Neural cell (in vitro differentiated cells): ENCODE measurements at regions not wholly inside any gene's neighbourhood (a gene's known extent, or its start where the extent isn't known, plus 50 kb on each side); places are given as distances from the start of the nearest gene placed in this dataset.

Source experiments
- H2AFZ ChIP-seq: fragments of 200-600, 300-800 bp; sonication (generic), shearing (Covaris generic); 2 replicates; pipeline ENCODE4 v1.6.0; 2014; ENCODE audit warnings: low read depth, mild to moderate bottlenecking, antibody characterized with exemption, low read length, moderate library complexity
- H3F3A ChIP-seq: fragments of 200-600 bp; shearing (Covaris generic); 2 replicates; pipeline ENCODE4 v1.6.1; 2016; ENCODE audit warnings: mild to moderate bottlenecking, moderate library complexity, mixed read lengths, antibody characterized with exemption, low read length; ENCODE audit not compliant: insufficient read depth, poor library complexity, severe bottlenecking
- H3K27ac ChIP-seq: fragments of 200-600, 300-800 bp; sonication (generic), shearing (Covaris generic); 2 replicates; pipeline ENCODE4 v1.5.1; 2014; ENCODE audit warnings: mild to moderate bottlenecking, low read length, moderate library complexity
- H3K27me3 ChIP-seq: fragments of 300-800, 200-600 bp; sonication (generic), shearing (Covaris generic); 2 replicates; pipeline ENCODE4 v1.6.0; 2014; ENCODE audit warnings: mild to moderate bottlenecking, low read depth, low read length, moderate library complexity; ENCODE audit not compliant: insufficient read depth
- H3K36me3 ChIP-seq: fragments of 300-800, 200-600 bp; sonication (generic), shearing (Covaris generic); 2 replicates; pipeline ENCODE4 v1.5.1; 2014; ENCODE audit warnings: mild to moderate bottlenecking, antibody characterized with exemption, low read length, moderate library complexity; ENCODE audit not compliant: insufficient read depth
- H3K4me2 ChIP-seq: fragments of 300-800, 200-600 bp; sonication (generic), shearing (Covaris generic); 2 replicates; pipeline ENCODE4 v1.6.0; 2014; ENCODE audit warnings: mild to moderate bottlenecking, low read length
- H3K4me3 ChIP-seq: fragments of 300-800, 200-600 bp; sonication (generic), shearing (Covaris generic); 2 replicates; pipeline ENCODE4 v1.5.1; 2014; ENCODE audit warnings: mild to moderate bottlenecking, low read length, moderate library complexity
- H3K79me2 ChIP-seq: fragments of 200-600 bp; shearing (Covaris generic); replicated peaks from 2 replicates; pipeline ENCODE4 v1.6.0; 2014; ENCODE audit warnings: mild to moderate bottlenecking, low read length, moderate library complexity; ENCODE audit not compliant: insufficient read depth
- H3K9ac ChIP-seq: fragments of 300-800, 200-600 bp; sonication (generic), shearing (Covaris generic); 2 replicates; pipeline ENCODE4 v1.6.1; 2016; ENCODE audit warnings: mild to moderate bottlenecking, low read length, mixed read lengths
- H3K9me2 ChIP-seq: fragments of 200-600 bp; shearing (Covaris generic); 2 replicates; pipeline ENCODE4 v1.6.1; 2016; ENCODE audit warnings: mild to moderate bottlenecking, low read length, mixed read lengths; ENCODE audit not compliant: insufficient read depth
- H3K9me3 ChIP-seq: fragments of 200-600, 300-800 bp; sonication (generic), shearing (Covaris generic); 2 replicates; pipeline ENCODE4 v1.6.1; 2016; ENCODE audit warnings: mild to moderate bottlenecking, mixed run types, low read length, moderate library complexity, mixed read lengths
- H4K20me1 ChIP-seq: fragments of 200-600 bp; shearing (Covaris generic); 2 replicates; pipeline ENCODE4 v1.6.1; 2016; ENCODE audit warnings: mild to moderate bottlenecking, mixed run types; ENCODE audit not compliant: insufficient read depth
- CTCF ChIP-seq: fragments of 450-650 bp; IDR thresholded peaks from 2 replicates; pipeline ENCODE4 v1.5.1; 2014; ENCODE audit warnings: antibody characterized with exemption, mild to moderate bottlenecking, moderate library complexity; ENCODE audit not compliant: poor library complexity, severe bottlenecking
- EP300 ChIP-seq: fragments of 450-650 bp; conservative IDR thresholded peaks from 2 replicates; pipeline ENCODE4 v1.6.1; 2014; ENCODE audit warnings: antibody characterized with exemption, mild to moderate bottlenecking, moderate library complexity; ENCODE audit not compliant: poor library complexity, severe bottlenecking
- EZH2 ChIP-seq: fragments of 200-600, 300-800 bp; shearing (Covaris generic), sonication (generic); IDR thresholded peaks from 2 replicates; pipeline ENCODE4 v1.6.1; 2014; ENCODE audit warnings: antibody characterized with exemption, low read length, borderline replicate concordance, mild to moderate bottlenecking; ENCODE audit not compliant: insufficient read depth, poor library complexity, severe bottlenecking
- MXI1 ChIP-seq: fragments of 450-650 bp; conservative IDR thresholded peaks from 2 replicates; pipeline ENCODE4 v1.6.1; 2014; ENCODE audit warnings: antibody characterized with exemption, mild to moderate bottlenecking; ENCODE audit not compliant: poor library complexity, severe bottlenecking
- POLR2AphosphoS5 ChIP-seq: IDR thresholded peaks from 2 replicates; pipeline ENCODE4 v1.6.1; 2012
- RAD21 ChIP-seq: fragments of 450-650 bp; conservative IDR thresholded peaks from 2 replicates; pipeline ENCODE4 v1.6.1; 2014; ENCODE audit warnings: antibody characterized with exemption, mild to moderate bottlenecking, moderate library complexity
- REST ChIP-seq: IDR thresholded peaks from 2 replicates; pipeline ENCODE4 v1.6.1; 2012; ENCODE audit warnings: borderline replicate concordance
- SMC3 ChIP-seq: fragments of 450-650 bp; conservative IDR thresholded peaks from 2 replicates; pipeline ENCODE4 v1.6.1; 2014; ENCODE audit warnings: antibody characterized with exemption, mild to moderate bottlenecking, moderate library complexity; ENCODE audit not compliant: poor library complexity
- TAF1 ChIP-seq: IDR thresholded peaks from 2 replicates; pipeline ENCODE4 v1.6.1; 2012; ENCODE audit warnings: low read depth

GRCh38 chr12:16415155-16415554 lies 67.7 kb downstream of the MGST1 start:
- no peaks in the 10 kb centered on the region for H3K27me3 ChIP-seq
- no peak overlapping the region for H3K4me2 ChIP-seq
- no peaks in the 10 kb centered on the region for H3K36me3 ChIP-seq
- H2AFZ ChIP-seq, result no peak overlapping the region
- H4K20me1 ChIP-seq, result no peaks in the 10 kb centered on the region
- H3K9me2 ChIP-seq, result no peaks in the 10 kb centered on the region
- no peak overlapping the region for H3K27ac ChIP-seq
- H3K79me2 ChIP-seq, result no peaks in the 10 kb centered on the region
- H3K9me3 ChIP-seq, result no peaks in the 10 kb centered on the region
- no peak for TF ChIP-seq CTCF
- no peak for TF ChIP-seq REST
- no peak for TF ChIP-seq TAF1
- no peak for TF ChIP-seq MXI1
- TF ChIP-seq EZH2, result no peak
- TF ChIP-seq EP300, result no peak
- no peak for TF ChIP-seq RAD21
- TF ChIP-seq POLR2AphosphoS5, result no peak
- no peak for TF ChIP-seq SMC3
- H3F3A ChIP-seq, result no peaks in the 10 kb centered on the region
- H3K9ac ChIP-seq, result no peak overlapping the region
- H3K4me3 ChIP-seq, result no peak overlapping the region

GRCh38 chr12:16417058-16417457 lies 69.6 kb downstream of the MGST1 start:
- no peak overlapping the region for H3K9ac ChIP-seq
- H3K4me2 ChIP-seq, result no peak overlapping the region
- H4K20me1 ChIP-seq, result no peaks in the 10 kb centered on the region
- no peak overlapping the region for H3K4me3 ChIP-seq
- no peak for TF ChIP-seq EP300
- no peak for TF ChIP-seq REST
- TF ChIP-seq TAF1, result no peak
- H3K36me3 ChIP-seq, result no peaks in the 10 kb centered on the region
- no peak overlapping the region for H3K27ac ChIP-seq
- no peaks in the 10 kb centered on the region for H3F3A ChIP-seq
- no peaks in the 10 kb centered on the region for H3K9me2 ChIP-seq
- no peak overlapping the region for H2AFZ ChIP-seq
- H3K9me3 ChIP-seq, result no peaks in the 10 kb centered on the region
- H3K27me3 ChIP-seq, result no peaks in the 10 kb centered on the region
- no peaks in the 10 kb centered on the region for H3K79me2 ChIP-seq
